K562 (cell line): ENCODE measurements at regions not wholly inside any gene's neighbourhood (a gene's known extent, or its start where the extent isn't known, plus 50 kb on each side); places are given as distances from the start of the nearest gene placed in this dataset.

Source experiments
- ATAC-seq: fragments of 200-7000 bp; cut with Tn5 transposase; 3 replicates; pipeline ENCODE4 v1.9.1; 2020; ENCODE audit warnings: moderate library complexity
- BruUV-seq: library from RNA; stranded (reverse); fragments of 400-500 nt; replicated peaks from 2 replicates; lab custom pipeline; 2021; lab: Mats Ljungman, UMichigan
- CTCF ChIA-PET: fragments of 300-600 bp; formaldehyde crosslinking; extraction: SDS; loops from one replicate; lab custom pipeline; 2021; ENCODE audit warnings: low intra/inter-chr PET ratio; lab: Yijun Ruan, JAX
- POLR2A ChIA-PET: fragments of 300-600, 350-650 bp; sonication (Branson Sonifier 250); formaldehyde crosslinking; extraction: SDS; loops from one replicate; lab custom pipeline; 2021; ENCODE audit warnings: antibody characterized with exemption, inconsistent platforms; lab: Yijun Ruan, JAX
- DNase-seq, 4 experiments: peaks; one replicate each; pipeline versions ENCODE4 v3.0.0 to v3.0.0-alpha.2; 2011 to 2018; ENCODE audit warnings: low spot score in 3 of 4, mixed read lengths in 3 of 4; ENCODE audit errors: extremely low read depth in 1 of 4
- FAIRE-seq: peaks from 2 replicates; lab custom pipeline; 2011; peaks lifted over from hg19 to GRCh38; lab: Jason Lieb, UNC
- H2AFZ ChIP-seq: 2 replicates; pipeline ENCODE4 v1.6.0; 2011; ENCODE audit warnings: low read depth, low read length, control low read depth, inconsistent platforms
- H3K27ac ChIP-seq: fragments of 200-600 bp; 3 replicates; pipeline ENCODE4 v1.8.0; 2011; ENCODE audit warnings: low read depth, mild to moderate bottlenecking, control low read depth, inconsistent platforms, low read length, moderate library complexity, mixed read lengths; ENCODE audit errors: extremely low read depth
- H3K27me3 ChIP-seq, 2 experiments: fragments of 300-600 bp in 1 of 2; 2 replicates in 1 of 2; 3 replicates in 1 of 2; pipeline versions ENCODE4 v1.6.0 to v1.8.0; 2011; ENCODE audit warnings: inconsistent platforms in 2 of 2, low read length in 2 of 2, mild to moderate bottlenecking in 1 of 2, mixed read lengths in 1 of 2, moderate library complexity in 1 of 2; ENCODE audit not compliant: control insufficient read depth in 2 of 2, insufficient read depth in 2 of 2
- H3K36me3 ChIP-seq: fragments of 300-600 bp; 3 replicates; pipeline ENCODE4 v1.8.0; 2011; ENCODE audit warnings: mild to moderate bottlenecking, low read length, inconsistent platforms; ENCODE audit not compliant: control insufficient read depth, insufficient read depth
- H3K4me1 ChIP-seq, 2 experiments: fragments of 200-600 bp in 1 of 2; replicated peaks in 1 of 2; 2 replicates in 1 of 2; 3 replicates in 1 of 2; pipeline versions ENCODE4 v1.5.1 to v1.8.0; 2011; ENCODE audit warnings: inconsistent platforms in 2 of 2, low read length in 2 of 2, mild to moderate bottlenecking in 1 of 2, mixed read lengths in 1 of 2, moderate library complexity in 1 of 2; ENCODE audit not compliant: control insufficient read depth in 2 of 2, insufficient read depth in 2 of 2
- H3K4me2 ChIP-seq: 2 replicates; pipeline ENCODE4 v1.6.1; 2011; ENCODE audit warnings: low read length, control low read depth, inconsistent platforms, mixed read lengths; ENCODE audit not compliant: insufficient read depth
- H3K4me3 ChIP-seq: fragments of 200-600 bp; sonication (generic), shearing (Covaris generic); 2 replicates; pipeline ENCODE4 v1.5.1; 2016; ENCODE audit warnings: control low read depth, inconsistent platforms
- H3K79me2 ChIP-seq: fragments of 200-600 bp; 3 replicates; pipeline ENCODE4 v1.8.0; 2011; ENCODE audit warnings: low read length, inconsistent platforms; ENCODE audit not compliant: control insufficient read depth, insufficient read depth
- H3K9ac ChIP-seq, 2 experiments: 2 replicates each; pipeline versions ENCODE4 v1.6.0 to v1.6.1; 2011; ENCODE audit warnings: low read depth in 2 of 2, low read length in 2 of 2, control low read depth in 1 of 2, inconsistent platforms in 1 of 2, mild to moderate bottlenecking in 1 of 2, mixed read lengths in 1 of 2; ENCODE audit not compliant: insufficient read depth in 1 of 2
- H3K9me1 ChIP-seq: one replicate; pipeline ENCODE4 v1.6.0; 2011; ENCODE audit warnings: inconsistent platforms, mild to moderate bottlenecking, low read length, moderate library complexity; ENCODE audit not compliant: control insufficient read depth, insufficient read depth
- H3K9me3 ChIP-seq: replicated peaks from 2 replicates; pipeline ENCODE4 v1.5.1; 2011; ENCODE audit warnings: low read depth, low read length, inconsistent platforms; ENCODE audit not compliant: control insufficient read depth, insufficient read depth
- H4K20me1 ChIP-seq: replicated peaks from 2 replicates; pipeline ENCODE4 v1.6.1; 2011; ENCODE audit warnings: low read length, inconsistent platforms, mixed read lengths; ENCODE audit not compliant: control insufficient read depth, insufficient read depth
- CC2D1A ChIP-seq: fragments of 450-650 bp; IDR thresholded peaks from 2 replicates; pipeline ENCODE4 v1.6.1; 2017; ENCODE audit warnings: mild to moderate bottlenecking
- FOXA1 ChIP-seq: fragments of 450-650 bp; IDR thresholded peaks from 2 replicates; pipeline ENCODE4 v1.6.1; 2016; ENCODE audit warnings: mild to moderate bottlenecking, borderline replicate concordance
- L3MBTL2 ChIP-seq: fragments of 450-650 bp; IDR thresholded peaks from 2 replicates; pipeline ENCODE4 v1.6.1; 2016; ENCODE audit warnings: mild to moderate bottlenecking, moderate library complexity
- LCOR ChIP-seq: sonication (generic); formaldehyde crosslinking; IDR thresholded peaks from 2 replicates; pipeline ENCODE4 v1.8.0; 2022; ENCODE audit warnings: mild to moderate bottlenecking, missing genetic modification reagents
- MAZ ChIP-seq, 2 experiments: fragments of 450-650 bp in 1 of 2; sonication (generic) in 1 of 2; formaldehyde crosslinking; IDR thresholded peaks in 1 of 2; conservative IDR thresholded peaks in 1 of 2; 2 replicates each; pipeline versions ENCODE4 v1.4.0 to v1.5.0; 2020; ENCODE audit warnings: mild to moderate bottlenecking in 1 of 2, missing genetic modification reagents in 1 of 2
- PPARD ChIP-seq: fragments of 250-450 bp; sonication (Bioruptor Pico); IDR thresholded peaks from 2 replicates; pipeline ENCODE4 v1.8.0; 2022; ENCODE audit warnings: inconsistent platforms, mild to moderate bottlenecking, moderate library complexity
- PYGO2 ChIP-seq: fragments of 450-650 bp; IDR thresholded peaks from 2 replicates; pipeline ENCODE4 v1.6.1; 2016; ENCODE audit warnings: mild to moderate bottlenecking, missing genetic modification characterization, moderate library complexity, missing compliant biosample characterization
- SMAD4 ChIP-seq: fragments of 250-450 bp; sonication (Bioruptor Pico); conservative IDR thresholded peaks from 2 replicates; pipeline ENCODE4 v1.8.0; 2021; ENCODE audit warnings: inconsistent platforms, mild to moderate bottlenecking, moderate library complexity
- STAT5B ChIP-seq: fragments of 250-450 bp; sonication (Bioruptor Pico); IDR thresholded peaks from 2 replicates; pipeline ENCODE4 v1.8.0; 2021; ENCODE audit warnings: mild to moderate bottlenecking, inconsistent platforms
- TARDBP ChIP-seq: fragments of 450-650 bp; IDR thresholded peaks from 2 replicates; pipeline ENCODE4 v1.6.1; 2016
- ZNF280B ChIP-seq: fragments of 250-450 bp; sonication (Bioruptor Pico); IDR thresholded peaks from 2 replicates; pipeline ENCODE4 v1.5.1; 2021; ENCODE audit warnings: mild to moderate bottlenecking
- ZNF347 ChIP-seq: fragments of 450-650 bp; formaldehyde crosslinking; IDR thresholded peaks from 2 replicates; pipeline ENCODE4 v1.4.0; 2020; ENCODE audit warnings: low read depth, mild to moderate bottlenecking, moderate library complexity
- ZNF764 ChIP-seq: fragments of 250-450 bp; sonication (Bioruptor Pico); IDR thresholded peaks from 2 replicates; pipeline ENCODE4 v1.4.0; 2020; ENCODE audit warnings: low read depth, mild to moderate bottlenecking, moderate library complexity
- WGBS: fragments of 100-300 bp; shearing (Covaris generic); methylation state at CpG from one replicate; pipeline ENCODE4 v1.1.6; 2016; ENCODE audit warnings: low coverage, mixed read lengths; ENCODE audit not compliant: insufficient coverage; ENCODE audit errors: missing lambda C conversion rate; 5-methylcytosine and 5-hydroxymethylcytosine counted together
- in situ Hi-C: fragments of 300-500 bp; cut with MboI; formaldehyde crosslinking; loops from 4 replicates; pipeline ENCODE4 v1.15.0; 2018; ENCODE audit warnings: inconsistent platforms, mixed read lengths
- intact Hi-C: fragments of 100-400 bp; cut with micrococcal nuclease; formaldehyde crosslinking; loops from 2 replicates; pipeline ENCODE4 v1.14.2; 2022

GRCh38 chr2:234621120-234621519 lies 124.2 kb upstream of the ARL4C start (continued):
- TF ChIP-seq LCOR (no peak), TARDBP (no peak)

DNA sequence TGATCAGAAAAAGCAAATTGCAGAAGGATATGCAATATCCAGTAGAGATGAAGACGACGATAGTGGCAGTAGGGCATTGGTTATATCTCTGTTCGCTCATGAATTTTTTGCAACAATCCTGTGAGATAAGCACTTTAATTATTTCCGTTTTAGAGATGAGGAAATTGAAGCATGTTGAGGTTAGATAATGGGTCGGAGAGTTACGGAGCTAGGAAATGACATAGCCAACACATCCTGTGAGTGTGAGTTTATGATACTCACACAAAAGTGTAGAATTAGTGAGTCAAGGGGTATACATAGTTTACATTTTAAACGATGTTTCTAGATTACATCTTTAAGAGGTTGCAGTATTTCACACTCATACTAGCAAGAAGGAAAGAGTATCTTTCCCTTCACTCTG lies 123.1 kb upstream of the ARL4C start:
- ATAC-seq = no peak
- H3K4me1 ChIP-seq = no peaks in the 10 kb centered on the region
- in situ Hi-C loops (no loop called here), intact Hi-C loops (no loop called here)
- CTCF ChIA-PET = no interaction called here
- H3K27me3 ChIP-seq = no peaks in the 10 kb centered on the region
- no TSS peak for BruUV-seq
- no peak overlapping the region for H3K9ac ChIP-seq
- TF ChIP-seq MAZ (CRISPR knock-in tag; conservative IDR thresholded peaks at IDR 0.05 in 1 of 2, IDR thresholded peaks at IDR 0.05 in 1 of 2) (no peak), ZNF280B (no peak), ZNF764 (CRISPR knock-in tag) (no peak), PPARD (no peak), ZNF347 (CRISPR knock-in tag) (no peak), CC2D1A (no peak), PYGO2 (tag) (no peak), FOXA1 (no peak), L3MBTL2 (no peak), SMAD4 (no peak), STAT5B (CRISPR knock-in tag) (no peak)
- no peaks in the 10 kb centered on the region for H3K9me1 ChIP-seq
- no peak overlapping the region for H3K4me2 ChIP-seq
- 1% methylated on average over 7 of the region's 7 CpGs for WGBS
- no peaks in the 10 kb centered on the region for H4K20me1 ChIP-seq
- no peak overlapping the region for H3K4me3 ChIP-seq
- FAIRE-seq = no peak
- H3K79me2 ChIP-seq = no peaks in the 10 kb centered on the region
- H3K27ac ChIP-seq = no peak overlapping the region
- no peaks in the 10 kb centered on the region for H3K36me3 ChIP-seq
- no peak for DNase-seq
- POLR2A ChIA-PET = no interaction called here
- no peaks in the 10 kb centered on the region for H3K9me3 ChIP-seq
- H2AFZ ChIP-seq = no peak overlapping the region
